Keratinocyte (primary cell): ENCODE measurements at regions not wholly inside any gene's neighbourhood (a gene's known extent, or its start where the extent isn't known, plus 50 kb on each side); places are given as distances from the start of the nearest gene placed in this dataset.

Source experiments
- CTCF ChIP-seq, 3 experiments: IDR thresholded peaks in 1 of 3; conservative IDR thresholded peaks in 1 of 3; optimal IDR thresholded peaks in 1 of 3; 2 replicates in 2 of 3; 3 replicates in 1 of 3; pipeline versions ENCODE3 to v1.5.1; 2011; ENCODE audit warnings: low read length in 3 of 3, mild to moderate bottlenecking in 3 of 3, moderate library complexity in 2 of 3, control low read depth in 1 of 3, inconsistent platforms in 1 of 3; ENCODE audit not compliant: insufficient read depth in 2 of 3; ENCODE audit errors: extremely low read depth in 1 of 3
- EZH2 ChIP-seq: IDR thresholded peaks from one replicate; pipeline ENCODE4 v1.6.1; 2012; ENCODE audit warnings: inconsistent platforms, mild to moderate bottlenecking, low read length, moderate library complexity

GRCh38 chr7:46290374-46291049 lies 369.4 kb upstream of the IGFBP3 start:
- no peak for TF ChIP-seq CTCF (optimal IDR thresholded peaks at IDR 0.05 in 1 of 3, IDR thresholded peaks at IDR 0.05 in 1 of 3, conservative IDR thresholded peaks at IDR 0.05 in 1 of 3; ENCODE audit: extremely low read depth in 1 of 3, insufficient read depth in 2 of 3, low read length in 3 of 3)
- TF ChIP-seq EZH2: no peak
